ENCODE measurements at regions not wholly inside any gene's neighbourhood (a gene's known extent, or its start where the extent isn't known, plus 50 kb on each side); places are given as distances from the start of the nearest gene placed in this dataset.
"Not testable (repeated sequence)": the region's sequence is repeated elsewhere in the genome, so short reads cannot be mapped to it uniquely, and the experiment has no call there.

GRCh38 chr9:85339338-85339737, 402.4 kb downstream of the AGTPBP1 start:
- no peak for DNase-seq (ENCODE audit: low read depth in 2 of 2, low spot score in 1 of 2)

DNA sequence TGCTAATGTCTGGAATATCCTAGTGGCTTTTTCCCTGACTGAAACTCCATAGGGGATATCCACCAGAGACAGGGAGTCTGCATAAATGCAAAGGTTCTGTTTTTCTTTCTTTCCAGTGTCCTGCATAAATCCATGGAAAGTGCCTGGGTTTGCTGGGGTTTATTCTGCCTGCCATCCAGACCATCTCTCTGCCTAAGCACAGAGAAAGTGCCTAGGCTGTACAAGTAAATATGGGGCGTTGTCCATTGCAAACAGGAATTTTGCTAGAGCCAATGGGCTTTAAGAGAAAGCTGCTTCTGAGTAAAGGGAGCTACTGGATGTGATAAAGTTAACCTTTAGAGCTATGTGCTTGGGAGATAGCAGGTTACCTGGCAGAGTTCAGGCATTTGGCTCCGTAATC, 407.5 kb downstream of the AGTPBP1 start:
- no peak for DNase-seq (ENCODE audit: low read depth in 2 of 2, low spot score in 1 of 2)

GRCh38 chr9:85332487-85332886, 409.3 kb downstream of the AGTPBP1 start:
- no peak for DNase-seq (ENCODE audit: low read depth in 2 of 2, low spot score in 1 of 2)

DNA sequence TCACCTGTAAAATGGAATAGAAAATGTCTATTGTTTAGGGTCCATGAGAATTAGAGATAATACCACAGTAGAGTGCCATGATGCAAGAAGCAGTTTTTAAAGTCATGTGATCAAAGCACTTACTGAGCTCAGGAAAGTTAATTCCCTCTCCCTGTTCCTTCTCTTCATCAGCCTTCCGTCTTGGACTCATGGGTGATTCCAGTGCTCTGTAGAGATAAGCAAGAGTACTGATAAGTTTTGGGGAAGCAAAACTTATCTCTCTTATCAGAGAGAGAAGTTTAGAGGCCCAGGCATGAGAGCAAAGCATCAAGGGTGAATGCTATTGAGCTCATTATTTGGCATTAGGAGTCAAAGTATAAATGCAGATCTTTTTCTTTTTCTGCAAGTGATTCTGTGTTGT, 410.1 kb downstream of the AGTPBP1 start:
- no peak for DNase-seq (ENCODE audit: low read depth in 2 of 2, low spot score in 1 of 2)

- no peak for DNase-seq (ENCODE audit: low read depth in 2 of 2, low spot score in 1 of 2)
Measured at GRCh38 chr9:85322592-85322991, 419.2 kb downstream of the AGTPBP1 start.

GRCh38 chr9:85321561-85321960, 420.2 kb downstream of the AGTPBP1 start:
- DNase-seq (ENCODE audit: low read depth in 2 of 2, low spot score in 1 of 2), result no peak

- DNase-seq (ENCODE audit: low read depth in 2 of 2, low spot score in 1 of 2), result no peak
Measured at GRCh38 chr9:85319936-85320656, 421.7 kb downstream of the AGTPBP1 start.

- not testable (repeated sequence) for DNase-seq (ENCODE audit: low read depth in 2 of 2, low spot score in 1 of 2)
Measured at GRCh38 chr9:85315535-85315934, 426.2 kb downstream of the AGTPBP1 start.

GRCh38 chr9:85310573-85310972, 431.2 kb downstream of the AGTPBP1 start:
- no peak for DNase-seq (ENCODE audit: low read depth in 2 of 2, low spot score in 1 of 2)

- no peak for DNase-seq (ENCODE audit: low read depth in 2 of 2, low spot score in 1 of 2)
Measured at GRCh38 chr9:85303757-85304134, 438.0 kb downstream of the AGTPBP1 start.

- DNase-seq (ENCODE audit: low read depth in 2 of 2, low spot score in 1 of 2), result no peak
Measured at GRCh38 chr9:85302938-85303756, 438.6 kb downstream of the AGTPBP1 start.

DNA sequence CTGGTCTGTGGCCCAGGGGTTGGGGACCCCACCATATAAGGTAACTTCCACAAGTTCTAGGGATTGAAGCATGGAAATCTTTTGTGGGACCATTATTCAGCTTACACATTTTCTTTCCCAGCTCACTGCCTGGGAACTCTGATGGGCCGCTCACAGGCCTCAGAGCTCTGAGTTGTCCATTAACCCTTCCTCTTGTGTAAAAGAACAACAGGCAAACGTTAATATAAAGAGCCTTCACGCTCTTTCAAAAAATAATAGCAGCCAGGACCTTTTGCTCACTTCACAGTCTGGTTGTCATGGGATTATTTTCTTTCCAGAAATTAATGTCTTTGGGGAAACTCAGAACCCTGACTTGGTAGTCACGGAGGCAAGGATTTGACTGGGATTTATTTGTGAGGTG, 443.3 kb downstream of the AGTPBP1 start:
- no peak for DNase-seq (ENCODE audit: low read depth in 2 of 2, low spot score in 1 of 2)

GRCh38 chr9:85295244-85295643, 446.5 kb downstream of the AGTPBP1 start:
- DNase-seq (ENCODE audit: low read depth in 2 of 2, low spot score in 1 of 2), result not testable (repeated sequence)

DNA sequence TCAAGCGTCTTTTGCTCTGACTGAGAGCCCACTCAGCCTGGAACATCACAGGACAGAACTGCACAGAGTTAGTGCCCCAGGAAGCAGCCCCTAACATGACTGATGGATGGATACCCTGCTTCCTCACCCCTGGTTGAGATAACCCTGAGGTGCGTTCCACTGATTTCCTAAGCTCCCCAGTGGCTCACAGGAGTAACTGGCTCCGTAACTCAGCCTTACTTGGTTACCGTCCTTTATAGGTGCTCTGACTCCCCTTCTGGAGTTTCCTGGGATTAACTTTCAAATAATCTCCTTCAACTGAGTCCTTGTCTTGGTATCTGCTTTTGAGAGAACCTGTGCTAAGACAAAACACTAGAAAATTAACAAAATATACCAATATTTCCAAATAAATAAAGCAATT, 449.5 kb downstream of the AGTPBP1 start:
- DNase-seq (ENCODE audit: low read depth in 2 of 2, low spot score in 1 of 2), result no peak

- DNase-seq (ENCODE audit: low read depth in 2 of 2, low spot score in 1 of 2), result no peak
Measured at GRCh38 chr9:85291266-85291665, 450.5 kb downstream of the AGTPBP1 start.

GRCh38 chr9:85290019-85290418, 451.7 kb downstream of the AGTPBP1 start:
- peak in 1 of 2 donors; percentile 5 for DNase-seq (ENCODE audit: low read depth in 2 of 2, low spot score in 1 of 2)

DNA sequence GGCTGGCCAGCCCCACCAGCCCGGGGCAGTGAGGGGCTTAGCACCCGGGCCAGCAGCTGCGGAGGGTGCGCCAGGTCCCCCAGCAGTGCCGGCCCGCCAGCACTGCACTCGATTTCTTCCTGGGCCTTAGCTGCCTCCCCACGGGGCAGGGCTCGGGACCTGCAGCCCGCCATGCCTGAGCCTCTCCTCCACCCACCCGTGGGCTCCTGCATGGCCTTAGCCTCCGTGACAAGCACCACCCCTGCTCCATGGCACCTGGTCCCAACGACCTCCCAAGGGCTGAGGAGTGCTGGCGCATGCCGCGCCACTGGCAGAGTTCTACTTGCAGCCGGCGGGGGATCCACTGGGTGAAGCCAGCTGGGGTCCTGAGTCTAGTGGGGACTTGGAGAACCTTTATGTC, 452.6 kb downstream of the AGTPBP1 start:
- DNase-seq (ENCODE audit: low read depth in 2 of 2, low spot score in 1 of 2), result no peak

DNA sequence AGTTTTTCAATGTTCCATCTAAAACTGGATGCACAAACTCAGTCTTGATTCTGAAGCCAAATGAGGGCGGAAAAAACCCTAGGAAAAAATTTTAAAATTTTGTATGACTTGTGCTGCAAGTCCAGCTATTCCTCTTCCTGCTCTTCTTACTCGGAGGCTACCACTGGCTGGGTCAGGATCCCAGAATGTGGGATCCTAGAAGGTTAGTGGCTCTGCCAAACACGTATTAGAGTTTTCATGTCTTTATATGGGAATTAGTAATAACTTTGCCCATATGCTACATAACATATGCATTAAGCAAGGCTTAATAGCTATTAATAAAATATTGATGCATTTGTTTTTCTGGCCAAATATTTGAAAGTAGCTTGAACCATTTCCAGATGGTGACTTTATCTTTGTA, 458.3 kb downstream of the AGTPBP1 start:
- DNase-seq (ENCODE audit: low read depth in 2 of 2, low spot score in 1 of 2), result no peak

GRCh38 chr9:85278769-85279168, 463.0 kb downstream of the AGTPBP1 start:
- no peak for DNase-seq (ENCODE audit: low read depth in 2 of 2, low spot score in 1 of 2)

GRCh38 chr9:85276741-85277140, 465.0 kb downstream of the AGTPBP1 start:
- no peak for DNase-seq (ENCODE audit: low read depth in 2 of 2, low spot score in 1 of 2)

DNA sequence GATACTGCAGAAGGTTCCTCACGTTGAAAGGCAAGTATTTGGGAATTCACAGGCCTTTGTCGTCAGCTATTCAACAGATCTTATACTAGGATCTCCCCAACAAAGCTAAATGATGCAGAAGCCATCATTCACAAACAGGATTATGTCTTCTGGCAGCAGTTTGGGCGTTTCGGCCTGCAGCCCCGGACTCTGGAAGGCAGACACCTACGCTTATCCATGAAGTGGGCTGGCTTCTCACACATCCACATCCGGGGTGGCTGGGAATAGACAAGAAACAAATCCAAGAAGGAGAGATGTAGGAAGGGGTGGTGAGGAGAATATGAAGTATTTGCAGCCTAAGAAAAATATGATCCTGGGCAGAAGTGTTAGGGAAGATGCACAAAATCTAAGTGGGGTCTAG, 471.9 kb downstream of the AGTPBP1 start:
- DNase-seq (ENCODE audit: low read depth in 2 of 2, low spot score in 1 of 2), result no peak

DNA sequence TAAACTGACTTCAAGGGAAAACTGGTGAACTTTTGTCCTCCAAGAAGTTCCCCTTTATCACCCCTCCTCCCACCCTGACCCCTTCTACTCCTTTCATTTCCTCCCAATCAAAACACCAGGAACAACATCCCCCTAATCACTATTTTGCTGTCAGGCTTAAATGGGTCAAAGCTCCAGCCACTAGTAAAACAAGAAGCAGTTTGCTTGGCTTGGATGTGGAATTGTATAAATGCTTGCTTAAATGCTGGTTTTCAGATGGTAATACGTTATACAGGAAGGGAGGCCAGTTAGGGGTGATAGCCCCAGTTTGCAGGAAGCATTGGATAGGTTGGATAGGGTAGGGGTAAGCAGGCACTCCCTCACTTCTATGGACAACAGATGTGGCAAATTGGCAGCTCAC, 473.6 kb downstream of the AGTPBP1 start:
- no peak for DNase-seq (ENCODE audit: low read depth in 2 of 2, low spot score in 1 of 2)

DNA sequence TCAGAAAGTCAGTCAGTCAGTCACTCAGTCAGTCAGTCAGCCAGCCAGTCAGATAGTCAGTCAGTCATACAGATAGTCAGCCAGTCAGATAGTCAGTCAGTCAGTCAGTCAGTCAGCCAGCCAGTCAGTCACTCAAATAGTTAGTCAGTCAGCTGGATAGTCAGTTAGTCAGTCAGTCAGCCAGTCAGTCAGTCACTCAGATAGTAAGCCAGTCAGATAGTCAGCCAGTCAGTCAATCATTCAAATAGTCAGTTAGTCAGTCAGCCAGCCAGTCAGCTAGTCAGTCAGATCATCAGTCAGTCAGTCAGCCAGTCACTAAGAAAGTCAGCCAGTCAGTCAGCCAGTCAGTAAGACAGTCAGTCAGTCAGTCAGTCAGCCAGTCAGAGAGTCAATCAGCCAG, 477.1 kb downstream of the AGTPBP1 start:
- no peak for DNase-seq (ENCODE audit: low read depth in 2 of 2, low spot score in 1 of 2)
